ENCODE measurements at regions not wholly inside any gene's neighbourhood (a gene's known extent, or its start where the extent isn't known, plus 50 kb on each side); places are given as distances from the start of the nearest gene placed in this dataset.

GRCh38 chr14:38404616-38405015 is 148.7 kb upstream of the CLEC14A start:
- DNase-seq = no peak
- no peak overlapping the region for H3K27ac ChIP-seq
- H3K27me3 ChIP-seq = no peaks in the 10 kb centered on the region
- no peak for TF ChIP-seq CTCF (IDR thresholded peaks at IDR 0.05)
- no peak overlapping the region for H3K4me3 ChIP-seq
- no peaks in the 10 kb centered on the region for H3K36me3 ChIP-seq
- intact Hi-C loops (cut with DNase I) = no loop called here
- ATAC-seq = no peak
- WGBS, 2 donors = 87 to 91% methylated on average over 2 of the region's 2 CpGs
- no peaks in the 10 kb centered on the region for H3K9me3 ChIP-seq
- peaks cover 0 to 5% (median 0%) of the 10 kb centered on the region in 9 donors for H3K4me1 ChIP-seq

GRCh38 chr14:38404100-38404541 is 148.2 kb upstream of the CLEC14A start:
- intact Hi-C loops (cut with DNase I) = no loop called here
- no peaks in the 10 kb centered on the region for H3K9me3 ChIP-seq
- H3K27me3 ChIP-seq = no peaks in the 10 kb centered on the region
- TF ChIP-seq CTCF (IDR thresholded peaks at IDR 0.05) = no peak
- no peak overlapping the region for H3K27ac ChIP-seq
- ATAC-seq (no peak), DNase-seq (no peak)
- H3K36me3 ChIP-seq = no peaks in the 10 kb centered on the region
- no peak overlapping the region for H3K4me3 ChIP-seq
- 91 to 92% methylated on average over 1 of the region's 1 CpG for WGBS, 2 donors
- H3K4me1 ChIP-seq = peaks cover 0 to 5% (median 0%) of the 10 kb centered on the region in 9 donors

GRCh38 chr14:38400751-38401150 is 144.9 kb upstream of the CLEC14A start:
- no peak overlapping the region for H3K27ac ChIP-seq
- TF ChIP-seq CTCF (IDR thresholded peaks at IDR 0.05) = no peak
- intact Hi-C loops (cut with DNase I) = no loop called here
- peaks cover 0 to 2% (median 0%) of the 10 kb centered on the region in 9 donors for H3K4me1 ChIP-seq
- H3K36me3 ChIP-seq = no peaks in the 10 kb centered on the region
- no peaks in the 10 kb centered on the region for H3K9me3 ChIP-seq
- H3K27me3 ChIP-seq = no peaks in the 10 kb centered on the region
- DNase-seq (no peak), ATAC-seq (no peak)
- H3K4me3 ChIP-seq = no peak overlapping the region
- WGBS, 2 donors = 65 to 78% methylated on average over 3 of the region's 3 CpGs

- no peaks in the 10 kb centered on the region for H3K4me1 ChIP-seq
- H3K27me3 ChIP-seq = no peaks in the 10 kb centered on the region
- ATAC-seq (no peak), DNase-seq (no peak)
- H3K4me3 ChIP-seq = no peak overlapping the region
- 45 to 48% methylated on average over 2 of the region's 2 CpGs for WGBS, 2 donors
- no peak overlapping the region for H3K27ac ChIP-seq
- TF ChIP-seq CTCF (IDR thresholded peaks at IDR 0.05) = no peak
- intact Hi-C loops (cut with DNase I) = no loop called here
- H3K36me3 ChIP-seq = no peaks in the 10 kb centered on the region
- no peaks in the 10 kb centered on the region for H3K9me3 ChIP-seq
Observed at GRCh38 chr14:38399652-38400051, 143.8 kb upstream of the CLEC14A start.

- ATAC-seq (no peak), DNase-seq (no peak)
- Histone ChIP-seq H3K4me1 (peaks cover 0 to 11% (median 0%) of the 10 kb centered on the region in 9 donors), H3K27ac (no peak overlapping the region), H3K9me3 (no peaks in the 10 kb centered on the region), H3K27me3 (no peaks in the 10 kb centered on the region), H3K36me3 (no peaks in the 10 kb centered on the region), H3K4me3 (no peak overlapping the region)
- no peak for TF ChIP-seq CTCF (IDR thresholded peaks at IDR 0.05)
- intact Hi-C loops (cut with DNase I) = no loop called here
Observed at GRCh38 chr14:38394767-38395166, 138.9 kb upstream of the CLEC14A start.

All from heart right ventricle (tissue), 16 donors.